HT1080 (cell line): ENCODE measurements at regions not wholly inside any gene's neighbourhood (a gene's known extent, or its start where the extent isn't known, plus 50 kb on each side); places are given as distances from the start of the nearest gene placed in this dataset.

Experiments used
- DNase-seq: peaks from one replicate; pipeline ENCODE4 v3.0.0-alpha.2; 2015; ENCODE audit warnings: low read depth

DNA sequence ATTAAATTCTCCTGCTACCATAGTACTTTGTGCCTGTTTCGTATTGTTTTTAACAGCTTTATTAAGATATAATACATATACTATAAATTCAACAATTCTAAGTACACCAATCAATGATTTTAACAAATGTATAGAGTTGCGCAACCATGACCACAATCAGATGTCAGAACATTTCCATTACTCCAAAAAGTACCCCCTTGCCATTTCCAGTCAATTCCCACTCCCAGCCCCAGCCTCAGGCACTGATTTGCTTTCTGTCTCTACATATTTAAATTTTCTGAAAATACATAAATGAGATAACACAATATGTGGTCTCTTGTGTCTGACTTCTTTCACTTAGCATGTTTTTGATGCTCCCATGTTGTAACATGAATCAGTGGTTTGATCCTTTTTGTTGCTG lies 193.9 kb downstream of the FIGN start:
- DNase-seq = no peak

DNA sequence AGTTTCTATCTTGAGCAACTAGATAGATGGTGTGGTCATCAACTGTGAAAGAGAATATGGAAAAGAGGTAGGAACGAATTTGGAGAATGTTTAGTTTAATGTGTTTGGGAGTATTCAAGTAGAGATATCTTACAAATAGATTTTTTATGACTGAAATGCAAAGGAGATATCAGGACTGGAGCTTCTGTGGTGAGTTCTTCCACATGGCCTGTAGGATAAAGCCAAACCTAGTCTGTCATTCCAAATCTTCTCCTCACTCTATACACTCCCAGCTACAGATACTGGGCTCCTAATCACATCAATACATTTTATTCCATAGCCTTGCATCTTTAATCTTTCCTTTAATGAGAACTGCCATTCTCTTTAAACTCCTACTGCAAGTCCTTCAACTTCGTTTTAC lies 194.3 kb downstream of the FIGN start:
- DNase-seq = no peak

DNA sequence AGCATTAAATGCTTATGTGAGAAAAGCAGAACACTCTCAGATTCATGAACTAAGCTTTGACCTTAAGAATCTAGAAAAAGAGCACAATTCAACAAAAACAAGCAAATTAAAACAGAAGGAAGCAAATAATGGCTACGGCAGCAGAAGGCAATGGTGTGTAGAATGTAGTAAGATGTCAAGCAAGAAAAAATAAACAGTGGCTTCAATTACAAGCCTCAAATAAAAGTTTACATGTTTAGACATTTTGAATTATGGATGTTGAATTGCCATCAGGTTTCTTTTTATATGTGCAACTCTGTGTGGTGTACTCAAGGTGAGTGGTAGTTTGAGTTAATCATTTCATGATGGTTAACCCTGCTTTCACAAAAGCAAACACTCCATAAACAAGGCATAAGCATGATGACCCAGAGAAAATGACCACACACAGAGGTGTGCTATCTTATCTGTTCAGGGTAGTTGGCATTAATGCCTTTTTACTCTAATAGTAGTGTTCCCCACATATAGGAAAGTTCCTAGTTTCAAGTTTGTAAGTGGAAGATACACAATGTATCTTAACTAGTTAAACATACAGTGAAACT lies 207.1 kb downstream of the FIGN start:
- no peak for DNase-seq

DNA sequence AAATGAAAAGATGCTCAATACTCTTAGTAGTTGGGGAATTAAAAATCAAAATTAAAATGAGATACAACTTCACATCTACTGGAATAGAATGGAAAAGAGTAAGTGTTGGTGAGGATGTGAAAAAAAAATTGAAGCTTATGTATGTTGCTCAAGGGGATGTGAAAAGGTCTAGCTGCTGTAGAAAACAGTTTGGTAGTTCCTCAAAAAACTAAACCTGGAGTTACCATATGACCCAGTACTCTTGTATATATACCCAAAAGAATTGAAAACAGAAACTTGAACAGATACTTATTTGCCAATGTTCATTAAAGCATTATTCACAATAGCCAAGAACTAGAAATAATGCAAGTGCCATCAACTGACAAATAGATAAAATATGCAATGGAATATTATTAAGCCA lies 208.4 kb downstream of the FIGN start:
- DNase-seq = no peak

DNA sequence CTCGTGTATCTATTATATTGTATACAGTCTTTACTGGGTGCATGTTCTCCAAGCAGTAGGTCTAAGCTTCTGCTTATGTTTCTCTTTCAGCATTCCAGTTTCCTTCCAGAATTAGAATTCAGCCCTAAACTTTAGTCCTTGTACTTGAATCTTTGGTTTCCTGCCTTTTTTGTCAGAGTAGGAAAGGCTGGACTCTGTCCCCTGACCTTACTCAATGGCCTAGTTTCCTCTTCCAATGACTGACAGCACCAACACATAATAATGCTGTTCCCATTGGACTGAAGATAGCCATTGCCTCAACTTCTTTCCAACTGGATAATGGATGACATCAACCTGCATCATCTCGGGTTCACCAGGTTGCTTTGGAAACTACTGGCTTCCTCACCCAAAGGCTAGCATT lies 217.0 kb downstream of the FIGN start:
- DNase-seq = no peak

DNA sequence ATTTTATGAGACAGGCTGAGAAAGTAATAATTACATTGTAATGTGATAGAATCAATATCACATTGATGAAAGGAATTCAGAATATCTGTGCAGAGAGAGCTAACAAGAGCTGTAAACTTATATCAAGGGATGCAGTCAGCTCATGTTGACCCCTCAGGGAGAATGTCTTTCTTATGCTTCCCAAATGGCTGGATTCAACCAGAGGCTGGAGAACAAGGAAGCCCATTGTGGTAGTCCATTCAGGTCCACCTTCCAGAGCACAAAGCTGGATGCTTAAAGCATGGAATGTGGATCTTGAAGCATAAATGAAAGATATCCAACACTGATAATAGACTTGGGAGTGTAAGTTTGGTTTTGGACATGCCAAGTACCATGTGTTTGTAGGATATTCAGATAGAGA lies 220.0 kb downstream of the FIGN start:
- no peak for DNase-seq

DNA sequence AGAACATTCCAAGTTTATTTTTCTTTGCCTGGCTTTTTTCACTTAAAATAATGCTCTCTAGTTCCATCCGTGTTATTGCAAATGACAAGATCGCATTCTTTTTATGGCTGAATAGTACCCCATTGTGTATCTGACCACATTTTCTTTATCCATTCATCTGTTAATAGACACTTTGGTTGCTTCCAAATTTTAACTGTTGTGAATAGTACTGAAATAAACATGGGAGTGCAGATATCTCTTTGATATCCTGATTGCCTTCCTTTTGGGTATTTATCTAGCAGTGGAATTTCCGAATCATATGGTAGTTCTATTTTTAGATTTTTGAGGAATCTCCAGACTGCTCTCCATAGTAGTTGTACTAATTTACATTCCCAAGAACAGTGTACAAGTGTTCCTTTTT lies 230.5 kb downstream of the FIGN start:
- DNase-seq = no peak

DNA sequence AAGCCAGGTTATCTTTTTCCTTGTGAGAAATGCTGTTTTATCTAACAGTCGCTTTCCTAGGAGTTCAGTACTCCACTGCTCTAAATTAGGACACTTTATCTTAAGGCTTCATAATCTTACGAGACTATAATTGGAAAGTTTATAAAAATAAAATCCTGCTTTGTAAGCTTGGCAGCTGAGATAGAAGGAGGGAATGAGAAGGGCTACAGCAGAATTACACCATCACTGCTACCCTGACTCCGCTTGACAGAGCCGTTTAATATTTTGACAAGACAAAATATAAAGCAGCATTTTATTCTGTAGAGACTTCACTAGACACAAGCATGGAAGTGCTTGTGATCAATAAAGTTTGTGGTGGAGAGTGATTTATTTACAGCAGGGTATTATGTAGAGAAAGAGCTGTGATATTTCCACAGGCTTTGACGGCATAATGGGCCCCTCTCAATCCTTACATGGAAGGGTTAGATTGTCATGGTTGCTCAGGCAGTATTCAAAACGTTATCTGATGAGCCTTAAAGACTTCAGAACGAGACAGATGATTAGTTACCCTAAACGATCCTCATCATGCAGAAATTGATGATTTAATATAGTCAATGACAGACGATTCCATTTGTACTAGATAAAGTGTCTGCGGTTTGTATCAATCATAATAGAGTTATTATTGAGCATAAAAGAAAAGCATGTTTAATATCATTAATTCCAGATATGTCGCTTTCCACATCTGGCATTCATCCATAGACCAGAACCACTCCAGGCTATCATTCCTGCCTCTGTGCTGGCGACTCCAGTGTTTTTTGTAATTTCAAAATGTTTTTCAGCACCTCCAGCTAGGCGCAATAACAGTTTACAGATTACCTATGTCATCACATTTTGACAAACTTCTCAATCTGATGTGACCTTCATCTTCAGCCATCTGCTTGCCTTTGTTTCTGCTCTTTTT lies 242.2 kb downstream of the FIGN start:
- no peak for DNase-seq

DNA sequence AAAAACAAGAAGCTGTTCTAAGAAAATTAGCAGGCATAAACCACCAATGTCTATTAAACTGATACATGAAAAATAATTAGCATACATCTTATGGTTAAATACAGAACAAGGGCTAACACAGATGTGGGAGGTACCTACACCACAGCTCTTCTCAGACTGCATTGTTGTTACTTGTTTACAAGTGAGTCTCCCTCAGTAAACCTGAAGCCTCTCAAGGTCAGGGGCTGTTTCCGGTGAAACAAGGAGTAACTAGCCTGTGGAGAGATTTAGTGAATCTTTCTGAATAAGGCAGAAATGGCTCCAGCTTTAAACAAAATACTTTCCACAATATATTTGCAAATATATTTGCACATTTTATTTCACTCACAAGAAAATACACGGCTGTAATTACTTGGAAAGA lies 244.0 kb downstream of the FIGN start:
- DNase-seq = no peak

DNA sequence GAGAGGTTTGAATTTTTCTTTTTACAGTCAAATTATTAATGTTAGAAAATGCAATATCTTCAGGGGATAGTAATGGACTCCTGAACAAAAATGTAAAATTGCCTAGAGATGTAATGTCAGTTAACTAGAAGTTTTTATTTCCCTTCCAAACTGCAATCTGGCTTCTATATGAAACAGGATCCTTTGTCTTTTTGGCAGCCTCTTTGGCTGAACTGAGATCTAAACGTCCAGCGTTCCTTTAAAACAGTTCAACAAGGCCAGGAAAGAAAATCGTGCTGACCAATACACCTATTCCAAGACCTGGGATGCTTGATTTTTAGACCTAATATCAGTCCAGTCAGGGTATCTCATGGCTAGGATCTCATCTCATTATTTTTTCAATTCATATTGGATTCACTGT lies 245.5 kb downstream of the FIGN start:
- no peak for DNase-seq

DNA sequence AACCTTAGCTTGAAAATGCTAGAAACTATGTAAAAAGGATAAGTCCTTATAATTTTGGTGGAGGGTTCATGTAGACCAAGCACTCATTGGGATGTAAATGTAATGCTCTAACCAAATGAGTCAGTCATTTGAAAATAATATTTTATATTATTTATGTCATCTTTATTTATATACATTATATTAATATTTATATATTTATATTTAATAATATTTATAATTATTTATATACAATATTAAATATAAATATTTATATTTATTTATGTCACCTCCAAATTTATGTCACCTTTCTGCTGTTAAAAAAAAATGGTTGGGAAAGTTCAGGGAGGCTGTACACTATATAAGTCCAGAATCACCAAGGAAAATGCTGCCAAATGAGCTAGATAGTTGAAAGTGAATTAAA lies 254.3 kb downstream of the FIGN start:
- no peak for DNase-seq

DNA sequence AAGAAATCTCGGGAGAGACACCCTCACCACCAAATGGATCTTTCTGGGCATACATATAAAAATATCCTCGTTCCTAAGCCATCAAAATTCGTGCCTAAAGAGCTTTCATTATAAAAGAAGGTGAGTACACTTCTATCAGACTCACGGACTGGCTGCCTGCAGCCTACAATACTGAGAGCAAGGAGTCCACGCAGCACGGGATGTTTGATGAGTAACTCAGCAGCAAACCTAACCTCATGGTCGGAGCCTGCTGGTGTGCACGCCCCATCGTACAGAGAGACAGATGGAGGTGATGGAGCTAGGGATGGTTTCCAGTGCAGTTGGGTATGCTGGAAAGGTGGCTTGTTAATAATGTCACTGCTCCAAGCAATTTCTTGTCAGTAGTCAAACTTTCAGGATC lies 256.2 kb downstream of the FIGN start:
- DNase-seq = no peak

DNA sequence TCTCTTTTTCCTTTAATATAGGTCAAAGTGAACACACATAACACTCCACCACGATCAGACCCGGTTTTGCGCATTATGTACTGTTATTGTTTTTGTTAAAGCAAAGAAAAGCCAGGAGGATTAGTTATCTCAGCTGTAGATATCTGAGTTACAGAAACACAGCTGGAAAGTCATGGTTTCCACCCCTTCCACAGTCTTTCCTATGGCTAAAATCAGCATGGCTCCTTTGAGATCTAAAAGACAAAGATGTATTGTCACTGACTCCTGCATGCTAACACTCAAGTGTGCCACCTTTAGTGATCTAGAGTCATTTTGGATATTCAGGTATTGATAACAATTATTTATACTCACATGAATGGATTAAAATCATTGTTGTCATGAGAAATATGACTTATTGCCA lies 260.0 kb downstream of the FIGN start:
- no peak for DNase-seq

DNA sequence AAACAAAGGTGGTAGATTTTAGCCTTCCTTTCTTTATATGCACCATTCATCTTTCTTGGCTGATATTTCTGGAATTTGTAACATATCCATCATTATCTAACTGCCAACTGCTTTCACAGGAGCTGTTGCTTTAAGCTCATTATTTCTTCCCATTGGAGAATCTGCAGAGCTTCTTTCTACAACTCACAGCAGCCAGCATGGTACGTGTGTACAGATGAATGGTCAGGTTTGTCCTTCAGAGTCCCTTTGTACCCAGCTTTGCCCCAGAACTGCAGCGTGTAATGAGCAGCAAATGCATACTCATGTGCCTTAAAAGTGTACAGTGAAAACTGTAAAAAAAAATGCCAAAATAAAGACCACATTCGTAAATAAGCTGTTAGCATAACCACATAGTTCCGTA lies 260.9 kb downstream of the FIGN start:
- DNase-seq = no peak

DNA sequence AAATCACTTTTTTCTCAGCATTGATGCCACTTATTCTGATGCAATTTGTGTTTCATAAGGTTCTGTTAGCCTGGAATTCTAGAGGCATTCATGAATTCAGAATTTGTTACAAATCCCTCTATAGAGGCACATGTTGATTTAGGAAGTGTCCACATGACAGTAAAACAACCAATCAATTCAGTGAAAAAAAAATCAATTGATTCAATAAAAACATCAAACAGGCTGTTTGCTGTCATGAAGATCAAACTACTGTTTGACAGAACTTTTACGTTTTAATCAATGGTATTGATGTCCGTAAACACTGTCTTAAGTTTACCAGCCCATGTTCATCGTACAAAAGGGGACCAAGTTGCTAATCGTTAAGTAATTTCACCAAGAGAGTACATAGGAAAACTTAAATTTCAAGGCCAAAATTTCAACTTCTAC lies 261.5 kb downstream of the FIGN start:
- no peak for DNase-seq

DNA sequence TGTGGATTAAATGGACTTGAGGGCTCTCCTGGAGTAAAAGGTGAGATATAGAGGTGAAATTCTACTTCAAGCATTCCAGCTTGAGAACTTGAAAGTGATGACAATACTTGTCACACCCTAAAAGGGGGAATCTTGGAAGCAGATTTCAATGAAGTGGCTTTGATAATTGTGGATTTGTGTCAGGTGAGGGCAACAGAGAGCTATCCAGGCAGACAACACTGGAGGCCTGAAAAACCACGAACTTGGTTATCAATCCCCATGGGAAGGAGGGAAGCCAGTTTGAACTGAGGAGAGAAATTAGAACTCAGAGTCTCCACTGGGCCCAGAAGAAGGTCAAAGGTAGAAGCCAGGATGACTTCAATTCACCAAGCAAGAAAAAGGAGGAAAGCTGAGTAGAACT lies 263.9 kb downstream of the FIGN start:
- DNase-seq = no peak

DNA sequence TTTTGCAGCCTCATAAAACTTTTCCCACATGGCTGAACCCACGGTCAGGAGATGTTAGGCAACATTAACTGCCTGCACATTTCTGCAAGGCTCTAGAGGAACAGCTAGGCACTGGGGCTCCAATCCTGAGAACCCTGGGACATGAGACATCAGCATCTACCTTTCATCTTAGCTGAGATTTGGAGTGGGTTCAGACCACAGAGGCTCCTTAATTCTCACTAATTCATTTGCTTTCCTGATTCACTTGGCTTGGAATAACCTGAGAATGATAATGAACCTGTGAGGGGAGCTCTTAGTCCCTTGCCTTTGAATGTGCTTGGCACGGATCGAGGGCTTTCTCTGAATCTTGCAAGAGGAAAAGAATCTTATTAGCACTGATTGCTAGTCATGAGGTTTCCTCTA lies 266.2 kb downstream of the FIGN start:
- DNase-seq = no peak

DNA sequence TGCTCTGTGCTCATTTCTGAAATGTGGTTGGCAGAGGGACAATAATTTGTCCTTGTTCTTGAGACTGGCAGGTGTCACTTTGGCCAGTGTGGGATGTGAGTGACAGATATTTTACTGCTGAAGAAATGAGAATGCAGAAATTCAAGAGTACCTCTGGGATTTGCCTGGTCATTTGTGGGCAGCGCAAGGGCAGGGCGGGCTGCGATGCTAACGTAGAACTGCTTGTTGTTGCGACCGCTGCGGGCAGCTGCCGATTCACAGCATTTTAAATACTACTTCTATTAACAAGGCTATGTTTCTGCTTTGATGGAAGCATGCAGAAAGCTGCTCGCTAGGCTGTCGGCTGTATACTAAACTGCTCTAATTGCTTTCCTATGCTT lies 268.6 kb downstream of the FIGN start:
- no peak for DNase-seq

DNA sequence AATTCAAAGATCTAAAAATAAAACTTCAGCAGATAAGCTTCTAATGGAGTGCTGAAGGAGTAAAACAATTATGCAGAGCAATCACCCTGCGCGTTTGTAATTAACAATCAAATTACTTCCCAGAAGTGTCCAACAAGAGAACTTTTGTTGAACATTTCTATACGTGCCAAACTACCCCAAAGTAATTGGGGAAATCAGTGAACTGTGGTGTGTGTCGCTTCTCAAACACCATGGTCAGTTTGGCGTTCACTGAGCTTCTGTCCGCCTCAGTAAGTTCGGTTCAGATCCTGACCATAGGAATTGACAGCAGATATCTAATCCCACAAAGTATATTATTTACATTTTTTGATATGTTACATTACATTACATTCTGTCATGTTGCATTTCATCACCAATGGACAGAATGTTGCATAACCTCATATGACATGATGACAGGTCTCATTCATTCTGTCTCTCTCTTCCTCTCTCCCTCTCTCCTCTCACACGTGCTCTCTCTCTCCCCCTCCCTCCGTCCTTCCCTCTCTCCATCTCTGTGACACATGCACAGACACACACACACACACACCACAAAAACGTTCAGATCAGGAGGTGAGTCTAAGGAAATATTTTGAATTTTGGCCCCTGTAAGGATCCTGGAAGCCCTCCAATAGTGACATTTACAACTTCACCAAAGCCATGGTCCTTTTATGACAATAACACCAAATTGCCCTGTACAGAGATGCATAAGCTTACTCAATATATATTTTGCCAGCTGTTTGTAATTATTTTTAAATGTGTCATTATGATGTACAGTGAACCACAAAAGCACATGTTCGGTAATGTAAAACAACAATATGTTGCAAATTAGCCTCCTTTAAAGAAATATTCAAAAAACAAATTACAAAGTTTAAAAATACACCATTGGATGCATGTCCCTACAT lies 269.2 kb downstream of the FIGN start:
- DNase-seq = no peak

DNA sequence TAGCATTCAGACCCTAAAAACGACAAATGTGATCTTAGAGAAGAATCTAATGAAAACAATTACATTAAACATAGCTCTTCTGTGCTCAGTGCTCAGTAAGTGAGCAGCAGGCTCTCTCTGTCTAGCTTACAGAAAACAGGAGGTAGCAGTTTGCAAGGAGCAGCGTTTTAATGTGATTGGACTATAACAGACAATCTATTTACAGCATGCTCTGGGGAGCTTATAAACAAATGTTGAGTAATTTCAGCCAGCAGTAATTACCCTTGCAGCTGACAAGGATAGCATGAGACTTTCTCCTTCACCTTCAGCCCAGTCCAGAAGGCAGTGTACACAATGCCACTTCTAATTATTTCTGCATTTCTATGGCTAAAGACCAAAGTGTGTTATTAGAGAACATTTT lies 270.4 kb downstream of the FIGN start:
- DNase-seq = no peak

DNA sequence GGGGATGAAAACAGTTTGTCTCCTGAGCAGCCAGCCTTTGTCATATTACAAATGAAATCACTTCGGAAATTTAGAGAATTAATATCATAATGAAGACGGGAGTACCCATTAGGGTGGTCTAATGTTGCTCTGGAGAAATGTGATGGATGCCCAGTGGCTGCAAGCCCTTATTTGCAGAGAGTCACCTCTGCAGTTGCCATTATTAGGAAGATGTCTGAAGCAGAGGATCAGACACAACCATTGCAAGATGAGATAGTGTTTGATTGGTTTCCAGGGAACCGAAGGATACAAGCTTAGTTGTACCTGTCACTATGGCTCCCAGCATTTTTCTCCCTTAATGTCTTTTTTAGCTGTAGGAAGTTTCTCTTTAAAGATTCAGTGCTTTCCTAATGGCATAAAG lies 272.4 kb downstream of the FIGN start:
- no peak for DNase-seq

DNA sequence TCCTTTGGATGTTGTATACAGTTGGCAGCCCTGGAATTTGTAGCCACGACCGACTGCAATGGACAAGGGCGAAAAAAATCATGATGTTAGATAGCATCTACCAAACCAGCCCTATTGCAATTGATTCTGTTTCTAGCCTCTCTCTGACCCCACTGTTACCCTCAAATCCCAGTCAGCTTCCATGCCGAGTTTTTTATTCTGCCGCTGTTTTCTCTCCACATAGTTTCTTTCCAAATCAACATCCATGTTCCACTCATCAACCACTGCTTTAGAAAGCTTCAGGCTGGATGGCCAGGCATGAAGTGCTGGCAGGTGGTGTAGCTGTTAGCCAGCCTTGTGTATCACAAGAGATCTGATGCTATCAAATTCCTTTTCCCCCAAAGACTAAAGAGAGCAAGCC lies 272.8 kb downstream of the FIGN start:
- no peak for DNase-seq
